ENCODE measurements at regions not wholly inside any gene's neighbourhood (a gene's known extent, or its start where the extent isn't known, plus 50 kb on each side); places are given as distances from the start of the nearest gene placed in this dataset.

DNA sequence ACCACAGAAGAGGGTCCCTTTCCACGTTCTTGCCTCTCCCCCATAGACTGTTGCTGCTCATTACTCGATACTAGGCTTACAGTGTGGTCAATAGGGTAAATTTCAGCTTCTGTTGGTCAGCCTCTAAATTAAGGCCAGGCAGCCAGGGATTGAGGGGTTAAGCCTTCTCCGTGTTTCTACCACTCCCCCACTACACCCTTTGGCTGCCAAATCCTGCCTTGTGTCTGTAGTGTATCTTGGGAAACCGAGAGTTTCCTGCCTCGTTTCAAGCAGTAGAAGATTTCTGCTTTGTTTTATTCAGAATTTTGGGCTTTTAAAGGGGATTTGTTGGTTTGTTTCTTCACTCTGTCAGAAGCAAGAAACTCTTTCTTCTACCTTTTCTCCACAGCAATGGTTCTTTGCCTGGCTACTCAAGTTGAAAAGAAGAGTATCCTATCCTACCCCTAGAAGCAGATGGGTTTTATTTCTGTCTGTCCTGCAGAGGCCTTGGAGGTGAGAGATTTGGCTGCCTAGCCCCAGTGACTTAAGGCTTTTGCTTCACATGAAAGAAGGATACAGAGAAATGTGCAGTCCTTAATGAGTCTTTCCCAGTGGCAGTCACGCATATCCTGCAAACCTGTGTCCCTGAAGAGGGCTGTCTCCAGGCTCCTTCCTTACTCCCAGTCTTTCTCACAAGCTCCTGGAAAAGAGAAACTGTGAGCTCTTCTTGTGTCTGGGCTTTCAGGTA, 261.5 kb upstream of the TANK start:
- POLR2A ChIA-PET: no interaction called here
- H3K36me3 ChIP-seq (ENCODE audit: insufficient read depth, low read length): no peaks in the 10 kb centered on the region
- Mint-ChIP-seq H3K9me3 (peaks cover 3% of the 10 kb centered on the region), H3K4me3 (no peak overlapping the region), H3K36me3 (ENCODE audit: low read depth) (no peaks in the 10 kb centered on the region), H3K27me3 (no peaks in the 10 kb centered on the region), H3K27ac (no peak overlapping the region), H3K4me1 (ENCODE audit: low read depth) (no peaks in the 10 kb centered on the region)
- TF ChIP-seq, protein P1, sequence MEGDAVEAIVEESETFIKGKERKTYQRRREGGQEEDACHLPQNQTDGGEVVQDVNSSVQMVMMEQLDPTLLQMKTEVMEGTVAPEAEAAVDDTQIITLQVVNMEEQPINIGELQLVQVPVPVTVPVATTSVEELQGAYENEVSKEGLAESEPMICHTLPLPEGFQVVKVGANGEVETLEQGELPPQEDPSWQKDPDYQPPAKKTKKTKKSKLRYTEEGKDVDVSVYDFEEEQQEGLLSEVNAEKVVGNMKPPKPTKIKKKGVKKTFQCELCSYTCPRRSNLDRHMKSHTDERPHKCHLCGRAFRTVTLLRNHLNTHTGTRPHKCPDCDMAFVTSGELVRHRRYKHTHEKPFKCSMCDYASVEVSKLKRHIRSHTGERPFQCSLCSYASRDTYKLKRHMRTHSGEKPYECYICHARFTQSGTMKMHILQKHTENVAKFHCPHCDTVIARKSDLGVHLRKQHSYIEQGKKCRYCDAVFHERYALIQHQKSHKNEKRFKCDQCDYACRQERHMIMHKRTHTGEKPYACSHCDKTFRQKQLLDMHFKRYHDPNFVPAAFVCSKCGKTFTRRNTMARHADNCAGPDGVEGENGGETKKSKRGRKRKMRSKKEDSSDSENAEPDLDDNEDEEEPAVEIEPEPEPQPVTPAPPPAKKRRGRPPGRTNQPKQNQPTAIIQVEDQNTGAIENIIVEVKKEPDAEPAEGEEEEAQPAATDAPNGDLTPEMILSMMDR (IDR thresholded peaks at IDR 0.05): no peak
- CTCF ChIA-PET: no interaction called here
- no peak for DNase-seq
- H3K4me1 ChIP-seq (ENCODE audit: insufficient read depth, low read length): no peaks in the 10 kb centered on the region
- H3K4me3 ChIP-seq (ENCODE audit: low read length): no peak overlapping the region
- no peaks in the 10 kb centered on the region for H3K27me3 ChIP-seq (ENCODE audit: control insufficient read depth in 1 of 2, insufficient read depth in 2 of 2, low read length in 2 of 2)
- no peaks in the 10 kb centered on the region for H3K9me3 ChIP-seq (ENCODE audit: control insufficient read depth in 1 of 2, insufficient read depth in 1 of 2, low read length in 2 of 2)
- no peak overlapping the region for H3K27ac ChIP-seq (ENCODE audit: low read depth in 1 of 2, low read length in 2 of 2)
- no peak for ATAC-seq (ENCODE audit: poor library complexity)
- intact Hi-C loops (cut with DNase I, micrococcal nuclease): no loop called here

GRCh38 chr2:160901613-160902012, 258.6 kb upstream of the TANK start:
- H3K27me3 Mint-ChIP-seq: no peaks in the 10 kb centered on the region
- DNase-seq (no peak), ATAC-seq (ENCODE audit: poor library complexity) (no peak)
- H3K4me3 ChIP-seq (ENCODE audit: low read length): no peak overlapping the region
- H3K4me1 ChIP-seq (ENCODE audit: insufficient read depth, low read length): no peaks in the 10 kb centered on the region
- H3K4me3 Mint-ChIP-seq: no peak overlapping the region
- H3K36me3 ChIP-seq (ENCODE audit: insufficient read depth, low read length): no peaks in the 10 kb centered on the region
- no peaks in the 10 kb centered on the region for H3K36me3 Mint-ChIP-seq (ENCODE audit: low read depth)
- ChIA-PET CTCF (interaction anchor here (0.5 kb wide), 1 partner anchor 301 kb away, joined by 4 read pairs; no protein-coding TSS in a partner anchor), POLR2A (no interaction called here)
- H3K27ac ChIP-seq (ENCODE audit: low read depth in 1 of 2, low read length in 2 of 2): no peak overlapping the region
- no peaks in the 10 kb centered on the region for H3K4me1 Mint-ChIP-seq (ENCODE audit: low read depth)
- no peaks in the 10 kb centered on the region for H3K27me3 ChIP-seq (ENCODE audit: control insufficient read depth in 1 of 2, insufficient read depth in 2 of 2, low read length in 2 of 2)
- H3K27ac Mint-ChIP-seq: no peak overlapping the region
- TF ChIP-seq, protein P1 (IDR thresholded peaks at IDR 0.05): no peak
- no peaks in the 10 kb centered on the region for H3K9me3 ChIP-seq (ENCODE audit: control insufficient read depth in 1 of 2, insufficient read depth in 1 of 2, low read length in 2 of 2)
- intact Hi-C loops (cut with DNase I, micrococcal nuclease): no loop called here
- no peaks in the 10 kb centered on the region for H3K9me3 Mint-ChIP-seq

DNA sequence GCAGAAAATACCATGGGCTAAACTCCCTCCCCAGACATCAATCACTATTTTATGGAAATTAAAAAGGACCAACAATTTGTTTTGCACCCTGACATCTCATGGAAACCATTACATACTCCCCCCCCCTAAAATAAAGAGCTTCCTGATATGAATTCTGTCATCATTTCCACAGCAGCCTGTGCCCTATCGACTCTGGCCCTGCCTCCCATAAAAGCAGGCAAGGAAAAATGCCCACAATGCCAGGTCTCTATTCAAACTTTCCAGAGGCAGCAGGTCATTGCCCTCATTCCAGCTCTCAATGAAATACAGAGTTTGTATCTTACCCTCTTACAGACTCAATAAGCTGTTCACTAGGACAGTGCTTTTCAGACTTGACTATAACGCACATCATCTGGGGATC, 254.4 kb upstream of the TANK start:
- Histone ChIP-seq H3K4me1 (ENCODE audit: insufficient read depth, low read length) (no peaks in the 10 kb centered on the region), H3K4me3 (ENCODE audit: low read length) (no peak overlapping the region), H3K36me3 (ENCODE audit: insufficient read depth, low read length) (no peaks in the 10 kb centered on the region), H3K9me3 (ENCODE audit: control insufficient read depth in 1 of 2, insufficient read depth in 1 of 2, low read length in 2 of 2) (no peaks in the 10 kb centered on the region), H3K27ac (ENCODE audit: low read depth in 1 of 2, low read length in 2 of 2) (no peak overlapping the region), H3K27me3 (ENCODE audit: control insufficient read depth in 1 of 2, insufficient read depth in 2 of 2, low read length in 2 of 2) (no peaks in the 10 kb centered on the region)
- intact Hi-C loops (cut with DNase I, micrococcal nuclease): no loop called here
- POLR2A ChIA-PET: no interaction called here
- DNase-seq: no peak
- ATAC-seq (ENCODE audit: poor library complexity): no peak
- CTCF ChIA-PET: interaction anchor here (0.9 kb wide), 1 partner anchor 15 kb away, joined by 3 read pairs; no protein-coding TSS in a partner anchor
- H3K27ac Mint-ChIP-seq: no peak overlapping the region
- no peaks in the 10 kb centered on the region for H3K27me3 Mint-ChIP-seq
- H3K36me3 Mint-ChIP-seq (ENCODE audit: low read depth): no peaks in the 10 kb centered on the region
- H3K4me3 Mint-ChIP-seq: no peak overlapping the region
- H3K9me3 Mint-ChIP-seq: no peaks in the 10 kb centered on the region
- TF ChIP-seq, protein P1 (IDR thresholded peaks at IDR 0.05): no peak
- no peaks in the 10 kb centered on the region for H3K4me1 Mint-ChIP-seq (ENCODE audit: low read depth)
